ENCODE measurements at regions not wholly inside any gene's neighbourhood (a gene's known extent, or its start where the extent isn't known, plus 50 kb on each side); places are given as distances from the start of the nearest gene placed in this dataset.
"Not testable (repeated sequence)": the region's sequence is repeated elsewhere in the genome, so short reads cannot be mapped to it uniquely, and the experiment has no call there.

DNA sequence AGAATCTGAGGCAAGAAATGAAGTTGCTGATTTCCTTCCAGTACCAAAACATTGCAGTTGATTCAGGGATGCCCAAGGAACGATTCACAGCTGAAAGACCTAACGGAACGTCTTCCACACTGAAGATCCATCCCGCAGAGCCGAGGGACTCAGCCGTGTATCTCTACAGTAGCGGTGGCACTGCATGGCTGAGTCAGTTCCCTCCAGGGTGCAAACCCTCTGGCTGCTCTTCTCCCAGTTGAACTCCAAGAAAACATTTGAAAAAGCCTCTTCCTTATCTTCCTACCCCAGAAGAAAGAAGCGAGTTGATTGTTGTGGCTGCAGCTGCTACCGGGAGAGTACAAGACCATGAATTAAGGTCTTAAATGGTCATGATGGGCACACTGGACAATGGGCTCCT is 147.1 kb upstream of the PRSS1 start:
- DNase-seq: no peak

DNA sequence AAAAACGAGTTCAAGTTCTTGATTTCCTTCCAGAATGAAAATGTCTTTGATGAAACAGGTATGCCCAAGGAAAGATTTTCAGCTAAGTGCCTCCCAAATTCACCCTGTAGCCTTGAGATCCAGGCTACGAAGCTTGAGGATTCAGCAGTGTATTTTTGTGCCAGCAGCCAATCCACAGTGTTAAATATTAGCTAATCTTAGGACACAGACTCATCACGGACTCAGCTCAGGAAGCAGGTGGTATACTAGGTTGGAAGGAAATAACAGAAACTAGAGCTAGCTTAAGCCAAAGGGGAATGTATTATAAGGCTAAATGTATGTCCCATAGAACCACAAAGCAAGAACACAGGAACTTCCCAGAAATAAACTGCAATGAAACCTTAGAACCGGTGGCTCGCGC is 151.0 kb upstream of the PRSS1 start:
- no peak for DNase-seq

DNA sequence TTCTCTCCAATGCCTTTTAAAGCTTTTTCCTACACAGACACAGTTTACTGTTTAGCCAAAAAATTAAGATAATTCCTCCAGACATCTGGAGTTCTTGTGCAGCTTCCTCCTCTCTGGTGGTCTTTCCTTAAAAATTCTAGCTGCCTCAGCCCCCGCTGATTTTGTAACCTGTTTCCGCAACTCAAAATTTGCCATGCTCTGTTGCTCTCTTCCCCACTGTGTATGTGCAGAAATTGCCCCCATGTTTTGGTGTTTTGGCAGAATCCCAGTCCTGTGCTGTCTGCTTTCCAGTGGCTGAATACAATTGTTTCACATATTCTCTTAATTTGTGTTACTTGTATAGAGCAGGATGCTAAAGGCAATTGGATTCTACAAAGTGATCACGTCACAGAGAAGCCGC is 151.7 kb upstream of the PRSS1 start:
- DNase-seq: no peak

DNA sequence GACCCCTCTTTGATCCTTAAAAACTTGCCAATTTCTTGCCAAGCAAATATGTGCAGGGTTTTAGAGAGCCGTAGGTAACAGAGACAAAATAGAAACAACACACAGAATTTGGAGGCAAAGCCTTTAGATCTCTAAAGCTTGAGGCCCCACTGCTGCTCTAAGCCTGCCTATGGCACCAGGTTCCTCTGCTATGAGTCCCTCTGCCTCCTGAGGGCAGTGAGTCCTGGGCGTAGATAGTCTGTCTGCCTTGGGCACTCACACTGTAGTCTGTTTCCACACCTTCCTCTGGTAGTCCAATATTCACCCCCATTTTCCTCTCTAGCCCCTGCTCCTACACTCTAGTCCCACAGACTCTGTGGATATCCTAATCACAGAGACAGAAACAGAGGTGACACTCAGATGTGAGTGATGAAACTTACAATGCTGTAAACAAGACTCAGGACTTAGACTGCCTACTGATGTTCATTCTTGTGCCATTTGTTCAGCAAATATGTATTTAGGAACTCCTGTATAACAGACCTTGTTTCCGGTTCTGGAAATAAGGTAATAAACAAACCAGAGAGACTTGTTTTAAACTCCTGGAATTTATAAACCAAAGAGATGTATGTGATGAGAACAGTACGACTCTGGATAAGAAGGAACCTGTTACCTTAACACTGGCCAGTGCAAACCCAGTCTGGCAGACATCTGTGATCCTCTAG is 153.3 kb upstream of the PRSS1 start:
- no peak for DNase-seq

DNA sequence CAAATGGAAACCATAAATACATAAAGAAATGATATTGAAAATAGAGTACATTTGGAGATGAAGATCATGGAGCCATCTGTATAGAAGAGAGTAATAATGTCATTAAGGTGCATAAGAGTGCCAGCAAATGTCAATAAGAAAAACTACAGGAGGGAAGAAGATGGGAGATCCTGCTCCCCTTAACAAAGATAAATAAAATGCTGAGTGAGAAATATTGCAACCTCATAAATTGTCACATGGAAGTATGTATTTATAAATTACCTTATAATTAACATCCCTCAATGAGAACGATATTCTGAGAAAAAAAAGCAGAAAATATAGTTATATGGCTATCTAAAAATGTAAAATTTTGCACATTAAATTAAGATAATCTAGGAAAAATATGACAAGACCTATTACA is 155.2 kb upstream of the PRSS1 start:
- DNase-seq: no peak

DNA sequence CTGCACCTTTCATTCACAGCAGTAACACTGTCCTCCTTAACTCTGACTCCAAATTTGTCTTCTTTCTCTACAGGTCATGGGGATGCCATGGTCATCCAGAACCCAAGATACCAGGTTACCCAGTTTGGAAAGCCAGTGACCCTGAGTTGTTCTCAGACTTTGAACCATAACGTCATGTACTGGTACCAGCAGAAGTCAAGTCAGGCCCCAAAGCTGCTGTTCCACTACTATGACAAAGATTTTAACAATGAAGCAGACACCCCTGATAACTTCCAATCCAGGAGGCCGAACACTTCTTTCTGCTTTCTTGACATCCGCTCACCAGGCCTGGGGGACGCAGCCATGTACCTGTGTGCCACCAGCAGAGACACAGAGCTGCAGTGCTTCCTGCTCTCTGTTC is 156.2 kb upstream of the PRSS1 start:
- no peak for DNase-seq

DNA sequence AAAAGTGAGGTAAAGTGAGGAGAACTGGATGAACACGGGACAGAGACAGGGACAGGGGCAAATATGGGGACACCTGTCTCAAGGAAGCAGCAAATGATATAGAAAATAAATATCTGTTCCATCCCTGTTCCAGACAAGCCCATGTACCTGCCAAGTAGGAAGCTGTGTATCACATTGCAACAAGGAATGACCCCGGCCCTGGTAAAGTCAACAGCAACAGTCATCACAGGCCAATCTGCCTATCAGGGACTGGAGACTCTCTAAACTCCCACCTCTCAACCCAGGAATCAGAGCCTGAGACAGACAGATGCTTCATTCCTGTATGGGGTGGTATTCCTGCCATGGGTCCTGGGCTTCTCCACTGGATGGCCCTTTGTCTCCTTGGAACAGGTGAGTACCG is 156.6 kb upstream of the PRSS1 start:
- no peak for DNase-seq

DNA sequence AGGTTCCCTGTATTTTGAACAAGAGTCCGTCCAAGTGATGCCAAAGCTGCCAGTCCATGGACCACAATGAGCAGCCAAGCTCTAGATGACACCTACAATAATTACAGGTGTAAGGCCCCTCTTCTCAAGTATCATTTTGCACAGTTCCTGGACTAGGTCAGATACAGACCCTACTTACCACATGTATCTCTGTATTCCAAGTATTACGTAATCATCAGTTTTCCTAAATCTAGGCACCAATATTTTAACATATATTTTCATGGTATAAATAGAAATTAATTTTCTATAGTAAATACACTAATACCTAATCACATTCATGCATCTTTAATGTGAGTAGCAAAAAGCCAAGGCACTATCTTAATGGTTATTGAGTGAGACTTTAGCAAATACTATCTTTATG is 157.0 kb upstream of the PRSS1 start:
- DNase-seq: no peak

DNA sequence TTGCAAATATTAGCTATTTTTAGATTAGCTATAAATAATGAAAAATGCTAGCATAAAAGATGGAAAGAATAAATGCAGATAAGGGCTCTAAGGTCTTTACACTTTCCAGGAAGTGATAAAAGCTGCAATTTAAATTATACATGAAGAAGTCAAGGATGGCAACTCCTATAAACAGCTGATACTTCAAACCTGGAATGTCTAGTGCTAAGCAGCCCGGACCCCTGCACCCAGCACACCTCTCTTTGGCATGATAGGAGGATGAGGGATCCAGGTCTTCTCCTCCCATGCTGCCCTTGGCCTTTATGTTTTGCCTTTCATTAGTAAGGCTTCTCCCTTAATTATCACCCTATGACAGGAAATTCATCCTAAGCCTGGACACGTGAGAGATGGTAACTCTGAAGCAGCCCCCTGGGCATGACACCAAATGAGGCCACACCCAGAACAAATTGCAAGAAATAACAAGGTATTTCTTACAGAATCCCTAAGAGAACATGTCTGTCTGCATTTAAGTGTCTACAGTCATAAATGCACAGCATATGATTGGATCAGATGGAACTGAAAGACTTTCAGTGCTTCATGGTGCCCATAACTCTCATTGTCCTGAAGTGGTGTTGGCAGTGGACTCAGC is 158.3 kb upstream of the PRSS1 start:
- no peak for DNase-seq

DNA sequence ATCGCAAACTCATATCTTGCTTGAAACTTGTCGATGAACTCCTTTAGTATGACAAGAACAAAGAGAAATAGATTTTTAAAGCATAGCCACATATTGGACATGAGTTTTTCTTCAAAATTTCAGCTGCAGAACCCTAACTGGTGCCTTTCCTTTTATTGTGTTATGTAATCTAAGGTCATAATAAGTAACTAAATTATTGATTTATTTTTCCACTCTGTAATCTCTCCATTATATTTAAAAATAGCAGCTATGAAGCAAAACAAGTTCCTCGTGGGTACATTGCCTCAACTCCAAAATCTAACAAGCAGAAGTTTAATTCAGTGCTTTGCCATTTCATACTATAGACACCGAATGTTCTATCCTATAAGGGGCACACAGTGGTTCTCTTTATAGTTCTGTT is 159.2 kb upstream of the PRSS1 start:
- no peak for DNase-seq

DNA sequence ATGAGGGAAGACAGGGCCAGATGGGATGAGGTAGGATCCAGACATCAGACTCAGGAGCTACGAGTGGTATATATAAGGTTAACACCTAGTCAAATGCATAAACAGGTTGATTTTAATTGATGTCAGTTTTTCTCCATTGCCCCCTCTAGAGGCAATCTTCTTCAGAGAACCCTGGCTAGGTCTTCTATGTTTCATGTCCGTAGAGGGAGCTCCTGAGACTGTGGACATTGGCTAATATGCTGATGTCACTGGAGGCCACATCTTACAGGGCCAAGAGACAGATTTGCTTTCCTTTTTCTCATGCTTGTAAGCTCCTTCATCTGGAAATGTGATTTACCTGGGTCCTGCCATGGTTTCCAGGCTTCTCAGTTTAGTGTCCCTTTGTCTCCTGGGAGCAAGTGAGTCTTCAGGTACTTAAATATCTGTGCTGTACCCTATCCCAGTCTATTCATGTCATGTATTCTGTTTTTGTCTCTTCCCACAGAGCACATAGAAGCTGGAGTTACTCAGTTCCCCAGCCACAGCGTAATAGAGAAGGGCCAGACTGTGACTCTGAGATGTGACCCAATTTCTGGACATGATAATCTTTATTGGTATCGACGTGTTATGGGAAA is 161.6 kb upstream of the PRSS1 start:
- DNase-seq: peak; percentile 20

DNA sequence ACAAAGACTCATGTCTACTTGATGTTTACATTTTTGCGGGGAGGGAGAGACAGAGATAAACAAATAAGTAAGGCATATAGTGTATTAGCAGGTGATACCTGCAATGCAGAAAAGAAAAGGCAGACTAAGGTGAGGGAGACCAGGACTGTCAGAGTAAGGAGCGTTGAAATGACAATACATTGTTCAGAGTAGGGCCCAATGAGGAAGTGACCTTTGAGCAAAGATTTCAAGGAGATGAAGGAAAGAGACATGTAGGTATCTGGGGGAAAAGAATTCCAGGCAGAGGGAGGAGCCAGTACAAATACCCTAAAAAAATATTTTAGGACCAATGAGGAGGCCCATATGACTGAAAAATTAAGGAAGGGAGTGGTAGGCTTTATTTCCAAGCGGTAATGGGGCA is 162.7 kb upstream of the PRSS1 start:
- DNase-seq: no peak

DNA sequence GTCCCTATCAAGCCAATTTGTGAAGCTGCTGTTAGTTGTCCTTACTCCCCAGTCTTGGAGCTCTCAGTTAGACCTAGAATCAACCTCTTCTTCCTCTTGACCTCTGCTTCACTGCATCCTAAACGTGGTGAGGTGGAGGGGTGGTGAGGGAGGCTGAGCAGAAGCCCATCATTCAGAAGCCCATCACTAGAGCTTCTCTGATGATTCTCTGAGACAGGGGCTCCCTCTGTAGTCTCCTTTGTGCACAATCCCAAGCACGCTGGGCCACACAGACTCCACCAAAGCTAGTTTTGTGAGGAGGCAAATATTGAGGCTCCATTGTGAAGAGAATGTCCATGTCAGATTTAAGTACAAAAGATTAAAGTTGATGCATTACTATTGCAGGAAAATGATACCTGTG is 163.8 kb upstream of the PRSS1 start:
- DNase-seq: no peak

DNA sequence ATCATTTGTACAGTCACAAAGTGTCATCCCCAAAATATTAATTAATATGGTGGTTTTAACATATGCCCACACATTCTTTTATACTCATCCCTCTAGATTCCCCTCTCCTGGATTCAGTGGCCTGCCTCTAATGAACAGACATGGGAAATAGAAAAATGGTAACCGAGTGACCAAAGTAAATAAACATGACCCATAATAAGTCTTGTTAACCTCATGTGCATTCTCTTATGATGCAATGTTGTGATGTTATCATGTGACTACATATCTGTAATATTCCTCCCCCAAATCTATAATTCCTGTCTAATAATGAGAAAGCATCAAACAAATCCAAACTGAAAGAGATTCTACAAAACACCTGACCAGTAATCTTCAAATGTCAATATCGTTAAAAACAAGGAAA is 164.5 kb upstream of the PRSS1 start:
- no peak for DNase-seq

DNA sequence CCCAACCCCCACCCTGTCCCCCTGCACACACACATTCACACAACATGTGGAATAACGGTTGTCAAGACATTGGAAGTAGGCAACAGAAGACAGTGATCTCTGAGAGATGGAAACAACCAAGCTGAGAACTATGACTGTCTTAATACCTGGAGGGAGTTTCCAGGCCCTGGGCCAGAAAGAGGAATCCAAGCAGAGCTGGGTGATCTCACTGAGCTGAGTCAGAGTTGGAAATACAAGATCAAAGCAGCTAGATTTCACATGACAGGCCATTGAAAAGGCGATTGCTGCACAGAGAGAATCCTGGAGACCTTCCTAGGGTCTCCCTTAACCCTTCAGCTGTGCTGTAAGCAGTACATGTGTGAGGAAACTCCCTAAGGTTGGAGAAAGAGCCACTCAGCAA is 165.8 kb upstream of the PRSS1 start:
- DNase-seq: no peak

DNA sequence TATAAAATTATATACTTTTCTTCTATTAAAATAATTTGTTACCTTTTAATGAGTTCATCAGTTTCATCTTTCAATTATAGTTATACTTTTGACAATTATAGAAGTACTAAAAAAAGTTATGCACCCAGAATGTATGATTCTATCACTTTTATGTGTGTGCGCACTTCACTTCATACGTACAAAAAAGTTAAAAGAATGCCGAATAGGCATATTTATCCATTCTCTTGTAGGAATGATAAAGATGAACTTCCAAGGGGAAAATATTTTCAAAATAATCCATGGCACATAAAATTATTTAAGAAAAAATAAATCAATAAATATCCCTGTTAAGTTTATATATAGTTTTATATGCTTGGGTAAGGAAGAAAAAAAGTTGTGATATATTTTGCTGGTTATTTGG is 166.9 kb upstream of the PRSS1 start:
- DNase-seq: no peak

DNA sequence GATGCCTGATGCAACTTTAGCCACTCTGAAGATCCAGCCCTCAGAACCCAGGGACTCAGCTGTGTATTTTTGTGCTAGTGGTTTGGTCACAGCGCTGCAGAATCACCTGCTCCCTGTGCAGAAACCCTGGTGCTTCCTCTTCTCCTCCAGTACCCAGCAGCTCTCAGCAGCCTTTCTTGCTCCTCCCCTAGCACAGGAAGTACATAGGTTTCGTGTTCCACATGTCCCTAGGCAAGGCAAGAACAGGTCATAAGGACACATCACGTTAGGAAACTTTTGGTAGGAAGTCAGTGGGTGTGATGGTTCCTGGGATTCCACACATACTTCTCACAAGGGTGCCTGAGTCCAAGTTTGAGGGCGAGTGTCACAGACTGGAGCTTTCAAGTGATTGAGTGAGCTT is 167.9 kb upstream of the PRSS1 start:
- no peak for DNase-seq

DNA sequence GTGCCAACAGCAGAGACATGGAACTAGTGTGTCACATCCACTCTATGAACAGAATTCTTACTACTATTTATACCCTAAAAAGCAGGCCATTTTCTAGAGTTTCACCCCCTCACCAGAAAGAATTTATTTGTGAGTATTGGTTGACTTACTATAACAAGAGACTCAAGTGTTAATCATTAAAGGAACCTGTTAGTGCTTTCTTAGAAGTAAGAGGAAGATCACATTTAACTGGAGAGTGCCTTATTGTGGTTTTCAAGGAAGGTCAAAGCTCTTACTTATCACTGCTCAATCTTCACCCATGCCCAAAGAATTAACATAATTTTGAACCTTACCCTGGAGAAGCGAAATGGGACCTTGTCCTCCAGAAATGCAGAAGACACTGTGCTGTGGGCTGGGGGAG is 169.3 kb upstream of the PRSS1 start:
- DNase-seq: no peak

DNA sequence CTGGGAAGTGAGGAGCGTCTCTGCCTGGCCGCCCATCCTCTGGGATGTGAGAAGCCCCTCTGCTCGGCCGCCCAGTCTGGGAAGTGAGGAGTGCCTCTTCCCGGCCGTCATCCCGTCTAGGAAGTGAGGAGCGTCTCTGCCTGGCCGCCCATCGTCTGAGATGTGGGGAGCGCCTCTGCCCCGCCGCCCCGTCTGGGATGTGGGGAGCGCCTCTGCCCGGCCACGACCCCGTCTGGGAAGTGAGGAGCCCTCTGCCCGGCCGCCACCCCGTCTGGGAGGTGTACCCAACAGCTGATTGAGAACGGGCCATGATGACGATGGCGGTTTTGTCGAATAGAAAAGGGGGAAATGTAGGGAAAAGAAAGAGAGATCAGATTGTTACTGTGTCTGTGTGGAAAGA is 173.9 kb upstream of the PRSS1 start:
- not testable (repeated sequence) for DNase-seq

DNA sequence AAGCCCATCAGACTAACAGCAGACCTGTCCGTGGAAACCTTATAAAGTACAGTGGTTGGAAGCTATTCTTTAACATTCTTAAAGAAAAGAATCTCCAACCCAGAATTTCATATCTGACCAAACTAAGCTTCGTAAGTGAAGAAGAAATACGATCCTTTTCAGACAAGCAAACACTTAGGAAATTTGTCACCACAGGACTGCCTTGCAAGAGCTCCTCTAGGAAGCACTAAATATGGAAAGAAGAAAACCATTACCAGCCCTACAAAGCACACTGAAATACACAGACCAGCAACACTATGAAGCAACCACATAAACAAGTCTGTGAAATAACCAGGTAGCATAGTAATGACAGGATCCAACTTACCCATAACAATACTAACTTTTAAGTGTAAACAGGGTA is 177.7 kb upstream of the PRSS1 start:
- no peak for DNase-seq

DNA sequence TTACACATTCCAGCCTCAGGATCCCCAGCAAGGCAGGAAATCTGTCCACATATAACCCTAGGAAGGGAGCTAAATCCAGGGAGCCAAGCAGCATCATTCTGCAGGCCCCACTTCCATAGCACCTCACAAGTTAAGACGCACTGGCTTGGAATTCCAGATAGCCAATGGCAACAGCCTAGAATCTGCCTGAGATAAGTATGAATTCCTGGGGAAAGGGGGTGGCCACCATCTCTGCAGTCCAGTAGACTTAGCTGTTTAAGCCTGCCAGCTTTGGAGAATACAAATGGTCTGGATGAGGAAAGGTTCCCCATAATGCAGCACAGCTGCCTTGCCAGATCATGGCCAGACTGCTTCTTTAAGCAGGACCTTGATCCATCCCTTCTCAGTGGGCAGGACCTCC is 179.4 kb upstream of the PRSS1 start:
- DNase-seq: no peak

DNA sequence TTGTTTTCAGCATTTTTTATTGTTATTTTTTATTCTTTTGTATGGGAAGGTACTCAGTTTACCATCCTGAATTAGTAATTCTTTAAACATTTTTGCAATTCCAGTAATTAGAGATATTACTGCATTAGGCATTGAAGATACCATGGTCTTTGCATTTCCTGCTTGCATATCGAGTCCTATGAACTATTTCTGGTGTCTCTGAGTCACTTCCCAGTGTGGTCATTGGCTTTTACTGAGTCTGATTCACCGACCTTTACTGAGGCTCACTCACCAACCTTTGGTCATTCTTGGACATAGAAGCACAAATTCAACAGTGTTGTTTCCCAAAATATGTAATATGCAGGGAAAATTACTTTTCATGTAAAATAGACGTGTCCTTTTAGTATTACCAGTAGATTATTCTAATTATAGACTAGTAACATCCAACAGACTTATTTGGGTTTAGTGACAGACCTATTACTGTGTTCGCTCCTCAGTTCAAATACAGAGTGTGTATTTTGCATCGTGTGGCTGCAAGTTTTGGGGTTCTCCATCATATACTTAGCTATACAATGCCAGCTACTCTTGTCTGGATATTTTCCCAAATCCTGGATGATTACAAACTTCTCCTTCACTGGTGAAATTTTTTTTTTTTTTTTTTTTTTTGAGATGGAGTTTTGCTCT is 180.7 kb upstream of the PRSS1 start:
- DNase-seq: no peak

DNA sequence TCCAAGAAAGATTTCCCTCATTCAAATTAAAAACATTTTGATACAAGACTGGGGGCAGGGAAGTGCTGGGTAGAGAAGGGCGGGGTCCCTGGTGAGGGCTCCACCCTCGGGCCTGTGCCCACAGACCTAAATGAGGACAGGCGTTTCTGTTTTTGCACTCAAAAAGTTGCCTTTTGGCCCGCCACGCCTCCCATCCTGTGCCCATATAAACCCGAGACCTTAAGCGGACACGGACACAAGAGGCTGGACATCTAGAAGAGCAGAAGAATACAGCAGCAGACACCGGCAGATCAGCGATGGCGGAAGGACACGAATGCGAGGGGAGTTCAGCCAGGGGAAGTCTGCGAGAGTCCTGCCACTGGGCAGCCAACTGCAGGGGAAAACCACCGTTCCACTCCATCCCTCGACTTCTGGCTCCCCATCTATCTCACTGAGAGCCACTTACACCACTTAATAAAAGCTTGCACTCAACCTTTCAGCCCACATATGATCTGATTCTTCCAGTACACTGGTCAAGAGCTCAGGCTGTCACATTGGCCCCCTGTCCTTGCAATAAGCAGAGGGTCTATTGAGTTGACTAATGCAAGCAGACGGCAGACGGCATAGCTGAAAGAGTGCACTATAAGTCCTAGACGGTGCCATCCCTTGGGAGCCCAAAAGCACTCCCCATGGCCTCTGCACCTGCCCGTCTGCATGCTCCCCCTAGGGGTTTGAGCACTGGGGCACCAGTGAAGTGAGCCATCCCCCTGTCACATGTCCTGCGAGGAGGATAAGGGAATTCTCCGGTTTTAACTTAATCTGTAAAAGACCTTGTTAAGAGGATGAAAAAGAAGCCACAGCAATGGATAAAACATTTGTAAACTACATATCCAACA is 181.8 kb upstream of the PRSS1 start:
- DNase-seq: no peak
